Erythroblast (primary cell): ENCODE measurements at regions not wholly inside any gene's neighbourhood (a gene's known extent, or its start where the extent isn't known, plus 50 kb on each side); places are given as distances from the start of the nearest gene placed in this dataset.

Experiments
- GATA1 ChIP-seq: IDR thresholded peaks from 2 replicates; pipeline ENCODE4 v1.6.1; 2011; ENCODE audit warnings: low read depth, mild to moderate bottlenecking, control low read depth, low read length, moderate library complexity
- POLR2A ChIP-seq: IDR thresholded peaks from 2 replicates; pipeline ENCODE4 v1.6.1; 2011; ENCODE audit warnings: mild to moderate bottlenecking, low read length

GRCh38 chr6:133187657-133188453 is 53.3 kb upstream of the EYA4 start:
- TF ChIP-seq POLR2A = no peak
- TF ChIP-seq GATA1 = no peak
